ENCODE measurements at regions not wholly inside any gene's neighbourhood (a gene's known extent, or its start where the extent isn't known, plus 50 kb on each side); places are given as distances from the start of the nearest gene placed in this dataset.
A peak's percentile ranks its signal among the peaks of the same experiment; 100 is the strongest.

GRCh38 chr1:170354690-170355089, 177.3 kb upstream of the GORAB start:
- FAIRE-seq (no peak), DNase-seq (no peak), ATAC-seq (no peak)
- intact Hi-C loops (cut with DNase I): no loop called here
- H3K27me3 ChIP-seq: no peaks in the 10 kb centered on the region
- H3K9me3 ChIP-seq: no peaks in the 10 kb centered on the region
- 53 to 55% methylated on average over 3 of the region's 3 CpGs for WGBS, 2 donors
- no peak overlapping the region for H3K4me3 ChIP-seq
- H3K4me1 ChIP-seq: peaks cover 0 to 17% (median 6%) of the 10 kb centered on the region in 3 donors
- no peaks in the 10 kb centered on the region for H3K36me3 ChIP-seq
- no peak for TF ChIP-seq CTCF (IDR thresholded peaks at IDR 0.05)
- H3K27ac ChIP-seq: no peak overlapping the region

GRCh38 chr1:170355267-170355801, 176.6 kb upstream of the GORAB start:
- Histone ChIP-seq H3K4me1 (peaks cover 0 to 17% (median 6%) of the 10 kb centered on the region in 3 donors), H3K4me3 (no peak overlapping the region), H3K27ac (no peak overlapping the region), H3K9me3 (no peaks in the 10 kb centered on the region), H3K27me3 (no peaks in the 10 kb centered on the region), H3K36me3 (no peaks in the 10 kb centered on the region)
- no peak for DNase-seq
- no peak for FAIRE-seq
- no peak for ATAC-seq
- TF ChIP-seq CTCF (IDR thresholded peaks at IDR 0.05): no peak
- intact Hi-C loops (cut with DNase I): no loop called here

- Histone ChIP-seq H3K9me3 (no peaks in the 10 kb centered on the region), H3K27ac (no peak overlapping the region), H3K27me3 (no peaks in the 10 kb centered on the region), H3K36me3 (no peaks in the 10 kb centered on the region), H3K4me3 (no peak overlapping the region), H3K4me1 (peaks cover 0 to 12% (median 1%) of the 10 kb centered on the region in 3 donors)
- DNase-seq (no peak), ATAC-seq (no peak), FAIRE-seq (no peak)
- intact Hi-C loops (cut with DNase I): no loop called here
- no peak for TF ChIP-seq CTCF (IDR thresholded peaks at IDR 0.05)
Observed at GRCh38 chr1:170356585-170356984, 175.4 kb upstream of the GORAB start.

- intact Hi-C loops (cut with DNase I): no loop called here
- TF ChIP-seq CTCF (IDR thresholded peaks at IDR 0.05): no peak
- Histone ChIP-seq H3K4me1 (peaks cover 0 to 4% (median 0%) of the 10 kb centered on the region in 3 donors), H3K9me3 (no peaks in the 10 kb centered on the region), H3K36me3 (no peaks in the 10 kb centered on the region), H3K27me3 (no peaks in the 10 kb centered on the region), H3K4me3 (no peak overlapping the region), H3K27ac (no peak overlapping the region)
- WGBS, 2 donors: 65 to 76% methylated on average over 1 of the region's 1 CpG
- DNase-seq: no peak
- ATAC-seq: no peak
- FAIRE-seq: peak; percentile 51
Observed at GRCh38 chr1:170357750-170358149, 174.2 kb upstream of the GORAB start.

GRCh38 chr1:170360601-170361000, 171.4 kb upstream of the GORAB start:
- intact Hi-C loops (cut with DNase I): no loop called here

More at GRCh38 chr1:170360601-170361000, 171.4 kb upstream of the GORAB start:
- no peak for TF ChIP-seq CTCF (IDR thresholded peaks at IDR 0.05)
- FAIRE-seq: no peak
- ATAC-seq: no peak
- Histone ChIP-seq H3K27me3 (no peaks in the 10 kb centered on the region), H3K9me3 (no peaks in the 10 kb centered on the region), H3K36me3 (no peaks in the 10 kb centered on the region), H3K4me1 (no peaks in the 10 kb centered on the region), H3K27ac (no peak overlapping the region), H3K4me3 (no peak overlapping the region)
- 76 to 78% methylated on average over 3 of the region's 3 CpGs for WGBS, 2 donors
- no peak for DNase-seq

Data from pancreas (tissue), 10 donors.